ENCODE measurements at regions not wholly inside any gene's neighbourhood (a gene's known extent, or its start where the extent isn't known, plus 50 kb on each side); places are given as distances from the start of the nearest gene placed in this dataset.

- intact Hi-C loops (cut with DNase I, micrococcal nuclease), result no loop called here
- ATAC-seq, result no peak
- H3K36me3 ChIP-seq (ENCODE audit: low read depth), result no peaks in the 10 kb centered on the region
These were observed 2125.7 kb upstream of the PCDH20 start for GRCh38 chr13:63541336-63541735.

DNA sequence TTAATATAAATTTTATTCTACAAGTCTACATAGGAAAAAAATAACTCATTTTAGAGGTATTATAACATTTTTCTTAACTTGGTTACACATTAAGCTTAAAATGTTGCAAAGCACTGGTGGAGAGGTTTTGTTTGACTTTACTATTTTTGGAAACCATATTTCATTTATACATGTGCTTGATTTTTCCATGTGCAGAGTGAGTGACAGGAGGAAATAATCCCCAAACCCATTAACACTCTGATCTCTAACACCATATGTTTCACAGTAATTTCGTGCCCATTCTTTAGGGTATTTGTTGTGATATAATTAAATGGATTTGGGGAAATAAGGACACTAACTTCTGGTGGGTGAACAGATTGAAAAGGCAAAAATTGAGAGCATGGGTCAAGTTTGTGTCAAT is 2124.4 kb upstream of the PCDH20 start:
- Histone ChIP-seq H3K36me3 (ENCODE audit: low read depth) (no peaks in the 10 kb centered on the region), H3K4me3 (no peak overlapping the region), H3K4me1 (ENCODE audit: low read depth) (no peaks in the 10 kb centered on the region), H3K9me3 (peaks cover 31% of the 10 kb centered on the region)
- intact Hi-C loops (cut with DNase I, micrococcal nuclease), result no loop called here
- TF ChIP-seq, protein P1, sequence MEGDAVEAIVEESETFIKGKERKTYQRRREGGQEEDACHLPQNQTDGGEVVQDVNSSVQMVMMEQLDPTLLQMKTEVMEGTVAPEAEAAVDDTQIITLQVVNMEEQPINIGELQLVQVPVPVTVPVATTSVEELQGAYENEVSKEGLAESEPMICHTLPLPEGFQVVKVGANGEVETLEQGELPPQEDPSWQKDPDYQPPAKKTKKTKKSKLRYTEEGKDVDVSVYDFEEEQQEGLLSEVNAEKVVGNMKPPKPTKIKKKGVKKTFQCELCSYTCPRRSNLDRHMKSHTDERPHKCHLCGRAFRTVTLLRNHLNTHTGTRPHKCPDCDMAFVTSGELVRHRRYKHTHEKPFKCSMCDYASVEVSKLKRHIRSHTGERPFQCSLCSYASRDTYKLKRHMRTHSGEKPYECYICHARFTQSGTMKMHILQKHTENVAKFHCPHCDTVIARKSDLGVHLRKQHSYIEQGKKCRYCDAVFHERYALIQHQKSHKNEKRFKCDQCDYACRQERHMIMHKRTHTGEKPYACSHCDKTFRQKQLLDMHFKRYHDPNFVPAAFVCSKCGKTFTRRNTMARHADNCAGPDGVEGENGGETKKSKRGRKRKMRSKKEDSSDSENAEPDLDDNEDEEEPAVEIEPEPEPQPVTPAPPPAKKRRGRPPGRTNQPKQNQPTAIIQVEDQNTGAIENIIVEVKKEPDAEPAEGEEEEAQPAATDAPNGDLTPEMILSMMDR (IDR thresholded peaks at IDR 0.05), result no peak
- no peak for DNase-seq
- no peak for ATAC-seq

More at GRCh38 chr13:63541336-63541735, 2125.7 kb upstream of the PCDH20 start:
- no peak for DNase-seq
- H3K4me3 ChIP-seq, result no peak overlapping the region
- peaks cover 28% of the 10 kb centered on the region for H3K9me3 ChIP-seq
- TF ChIP-seq, protein P1 (IDR thresholded peaks at IDR 0.05), result no peak
- no peaks in the 10 kb centered on the region for H3K4me1 ChIP-seq (ENCODE audit: low read depth)

DNA sequence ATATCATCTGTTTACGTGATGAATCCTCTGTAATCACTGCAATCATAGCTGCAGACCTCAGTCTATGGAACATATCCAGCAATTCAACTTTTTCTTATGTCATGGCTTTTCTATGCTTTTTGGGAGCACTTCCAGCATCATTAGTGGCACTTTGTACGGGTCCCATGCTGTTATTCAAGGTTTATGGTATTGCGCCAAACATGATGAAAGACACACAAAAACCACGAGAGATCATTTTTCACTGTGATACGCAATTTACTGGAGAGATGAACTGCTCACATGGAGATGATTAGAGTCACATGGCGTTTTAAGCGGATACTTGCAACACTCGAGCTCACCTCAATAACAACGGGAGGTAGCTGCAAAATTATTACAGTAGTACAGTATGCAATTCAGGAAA is 2101.7 kb upstream of the PCDH20 start:
- Histone ChIP-seq H3K9me3 (peaks cover 20% of the 10 kb centered on the region), H3K36me3 (ENCODE audit: low read depth) (no peaks in the 10 kb centered on the region), H3K4me1 (ENCODE audit: low read depth) (no peaks in the 10 kb centered on the region), H3K4me3 (no peak overlapping the region)
- DNase-seq (no peak), ATAC-seq (no peak)
- intact Hi-C loops (cut with DNase I, micrococcal nuclease), result no loop called here
- TF ChIP-seq, protein P1 (IDR thresholded peaks at IDR 0.05), result no peak

DNA sequence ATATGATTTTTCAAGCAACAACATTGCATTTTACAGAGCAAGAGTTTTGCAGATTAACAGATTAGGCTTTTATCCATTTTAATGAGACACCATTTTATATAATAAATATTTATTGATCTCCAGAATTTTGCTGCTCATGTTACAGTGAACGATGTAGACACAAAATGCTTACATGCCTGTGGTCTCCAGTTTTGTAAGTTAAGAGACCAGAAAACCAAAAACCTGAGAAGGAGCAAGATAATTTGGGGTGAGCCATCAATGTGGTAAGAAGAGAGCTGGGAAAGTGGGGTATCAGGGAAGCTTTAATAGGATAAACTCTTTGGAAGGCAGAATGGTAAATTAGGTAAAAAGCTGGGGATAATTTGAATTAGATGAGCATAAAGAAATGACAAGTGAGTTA is 2100.5 kb upstream of the PCDH20 start:
- H3K9me3 ChIP-seq, result peaks cover 27% of the 10 kb centered on the region
- no peaks in the 10 kb centered on the region for H3K36me3 ChIP-seq (ENCODE audit: low read depth)
- ATAC-seq, result no peak
- intact Hi-C loops (cut with DNase I, micrococcal nuclease), result no loop called here
- no peak overlapping the region for H3K4me3 ChIP-seq
- TF ChIP-seq, protein P1 (IDR thresholded peaks at IDR 0.05), result no peak
- no peaks in the 10 kb centered on the region for H3K4me1 ChIP-seq (ENCODE audit: low read depth)
- DNase-seq, result no peak

DNA sequence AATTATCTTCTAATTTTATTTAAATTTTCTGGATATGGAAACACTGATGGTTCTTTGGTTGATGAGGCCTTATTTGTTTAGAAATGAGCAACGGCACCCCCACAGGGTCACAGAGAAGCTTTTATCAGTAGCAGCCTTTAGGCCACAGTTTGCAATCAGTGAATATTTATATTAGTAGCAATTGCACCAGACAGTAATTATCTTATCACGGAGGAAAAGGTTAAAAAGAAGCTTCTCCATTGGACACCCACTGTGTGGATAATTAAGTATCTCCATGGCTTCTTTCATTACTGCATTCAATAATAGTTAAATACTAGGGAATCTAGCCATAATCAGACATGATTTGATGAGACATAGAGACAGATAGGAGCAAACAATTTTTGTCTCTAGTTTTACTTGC is 2099.2 kb upstream of the PCDH20 start:
- no peak overlapping the region for H3K4me3 ChIP-seq
- no peaks in the 10 kb centered on the region for H3K4me1 ChIP-seq (ENCODE audit: low read depth)
- H3K36me3 ChIP-seq (ENCODE audit: low read depth), result no peaks in the 10 kb centered on the region
- intact Hi-C loops (cut with DNase I, micrococcal nuclease), result no loop called here
- DNase-seq (no peak), ATAC-seq (no peak)
- TF ChIP-seq, protein P1 (IDR thresholded peaks at IDR 0.05), result no peak
- peaks cover 22% of the 10 kb centered on the region for H3K9me3 ChIP-seq

GRCh38 chr13:63512095-63512494 is 2096.4 kb upstream of the PCDH20 start:
- H3K4me3 ChIP-seq, result no peak overlapping the region
- DNase-seq (peak in 1 of 3 donors; percentile 5), ATAC-seq (no peak)
- intact Hi-C loops (cut with DNase I, micrococcal nuclease), result no loop called here
- TF ChIP-seq, protein P1 (IDR thresholded peaks at IDR 0.05), result no peak
- peaks cover 12% of the 10 kb centered on the region for H3K9me3 ChIP-seq
- no peaks in the 10 kb centered on the region for H3K36me3 ChIP-seq (ENCODE audit: low read depth)
- H3K4me1 ChIP-seq (ENCODE audit: low read depth), result no peaks in the 10 kb centered on the region

Measured in mucosa of descending colon (tissue), 3 donors.